ENCODE measurements at regions not wholly inside any gene's neighbourhood (a gene's known extent, or its start where the extent isn't known, plus 50 kb on each side); places are given as distances from the start of the nearest gene placed in this dataset.
A peak's percentile ranks its signal among the peaks of the same experiment; 100 is the strongest.

DNA sequence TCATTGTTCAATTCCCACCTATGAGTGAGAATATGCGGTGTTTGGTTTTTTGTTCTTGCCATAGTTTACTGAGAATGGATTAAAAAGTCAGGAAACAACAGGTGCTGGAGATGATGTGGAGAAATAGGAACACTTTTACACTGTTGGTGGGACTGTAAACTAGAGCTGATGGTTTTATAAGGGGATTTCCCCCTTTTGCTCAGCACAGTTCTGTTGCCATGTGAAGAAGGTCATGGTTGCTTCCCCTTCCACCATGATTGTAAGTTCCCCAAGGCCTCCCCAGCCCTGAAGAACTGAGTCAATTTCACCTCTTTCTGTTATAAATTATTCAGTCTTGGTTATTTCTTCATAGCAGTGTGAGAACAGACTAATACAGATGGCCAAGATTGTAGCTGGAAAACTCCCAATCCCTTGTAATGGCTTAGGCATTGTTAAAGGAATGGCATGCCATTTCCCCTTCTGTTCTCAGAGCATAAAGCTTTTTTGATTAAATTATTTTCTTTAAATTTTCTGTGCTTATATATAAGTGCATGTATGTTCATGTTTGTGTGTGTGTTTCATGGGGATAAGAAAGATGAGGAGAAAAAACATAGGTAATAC, 144.8 kb downstream of the BACH1 start:
- DNase-seq = no peak

DNA sequence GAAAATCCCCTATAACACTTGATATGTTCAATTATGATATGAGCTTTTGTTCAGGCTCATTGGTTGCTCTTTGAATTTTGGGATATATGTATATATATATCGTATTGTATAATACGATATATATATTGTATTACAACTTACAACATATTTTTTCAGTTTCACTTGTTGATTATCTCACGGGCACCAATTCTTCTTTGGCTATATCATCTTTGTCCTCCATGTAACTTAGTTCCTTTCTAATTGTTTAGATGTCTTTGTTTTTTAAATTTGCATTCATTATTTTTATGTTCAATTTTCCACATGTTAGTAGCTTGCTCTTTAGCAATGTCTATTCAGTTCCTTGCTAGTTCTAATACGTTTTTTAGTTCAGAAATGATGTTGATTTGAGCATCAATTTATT, 150.0 kb downstream of the BACH1 start:
- no peak for DNase-seq

DNA sequence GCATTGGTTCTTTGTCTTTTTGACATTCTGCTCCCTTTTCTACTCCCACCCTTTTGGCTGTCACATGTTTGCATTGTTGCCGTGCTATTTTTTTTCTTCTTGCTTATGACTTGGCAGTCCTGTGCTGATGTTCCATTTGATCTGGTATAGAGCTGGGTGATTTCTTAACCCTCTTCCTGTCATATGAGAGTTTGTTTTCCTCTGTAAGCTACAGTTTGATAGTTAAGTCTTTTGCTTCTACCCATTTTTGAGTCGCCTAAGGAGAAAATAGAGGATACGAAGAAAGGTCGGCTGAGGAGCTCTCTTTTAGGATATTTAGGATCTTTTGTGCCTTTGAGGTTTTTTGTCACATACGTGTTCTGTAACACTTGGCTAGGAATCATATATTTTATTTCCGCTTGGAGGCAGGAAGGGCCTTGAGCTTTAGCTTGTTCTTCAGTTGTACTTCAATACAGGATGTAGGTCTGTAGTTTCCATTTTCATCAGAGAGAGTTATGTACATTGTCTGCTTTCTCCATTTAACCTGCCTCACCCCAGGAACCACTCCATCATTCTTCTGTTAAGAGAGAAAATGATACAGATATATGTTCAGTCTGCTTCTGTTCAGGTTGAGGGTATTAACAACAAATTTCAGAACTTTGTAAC, 150.7 kb downstream of the BACH1 start:
- peak; percentile 12 for DNase-seq

DNA sequence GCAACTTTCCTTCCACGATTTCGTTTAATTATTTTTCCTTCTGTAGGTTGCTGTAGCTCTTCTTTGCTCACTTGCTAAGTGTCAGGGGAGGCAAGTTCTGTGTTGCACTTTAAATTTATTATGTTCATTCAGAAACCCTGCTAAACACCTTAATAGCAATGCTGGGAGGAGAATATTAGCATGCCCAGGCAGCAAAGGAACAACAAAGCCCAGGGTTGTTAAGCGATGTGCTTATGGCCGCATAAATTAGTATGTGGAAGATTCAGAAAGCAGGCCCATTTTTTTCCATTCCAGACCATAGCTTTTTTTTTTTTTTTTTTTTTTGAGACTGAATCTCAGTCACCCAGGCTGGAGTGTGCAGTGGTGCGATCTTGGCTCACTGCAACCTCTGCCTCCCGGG, 151.3 kb downstream of the BACH1 start:
- no peak for DNase-seq

DNA sequence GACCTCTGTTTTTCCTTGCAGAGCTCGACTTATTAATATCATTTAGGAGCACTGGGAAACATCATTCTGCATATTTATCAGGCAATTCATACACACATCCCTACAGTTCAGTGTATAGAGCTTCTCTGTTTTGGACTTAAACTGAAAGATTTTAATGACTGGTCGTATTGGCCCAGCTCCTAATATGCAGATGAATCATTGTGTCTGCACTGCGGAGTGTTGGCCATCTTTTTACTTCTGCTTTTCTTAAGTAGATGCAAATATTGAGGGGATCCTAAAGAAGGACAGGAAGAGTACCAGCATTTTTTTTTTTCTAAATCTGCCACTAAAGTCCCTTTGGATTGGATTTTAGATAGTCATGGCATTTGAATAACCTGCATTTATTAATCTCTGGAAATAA, 154.8 kb downstream of the BACH1 start:
- no peak for DNase-seq

DNA sequence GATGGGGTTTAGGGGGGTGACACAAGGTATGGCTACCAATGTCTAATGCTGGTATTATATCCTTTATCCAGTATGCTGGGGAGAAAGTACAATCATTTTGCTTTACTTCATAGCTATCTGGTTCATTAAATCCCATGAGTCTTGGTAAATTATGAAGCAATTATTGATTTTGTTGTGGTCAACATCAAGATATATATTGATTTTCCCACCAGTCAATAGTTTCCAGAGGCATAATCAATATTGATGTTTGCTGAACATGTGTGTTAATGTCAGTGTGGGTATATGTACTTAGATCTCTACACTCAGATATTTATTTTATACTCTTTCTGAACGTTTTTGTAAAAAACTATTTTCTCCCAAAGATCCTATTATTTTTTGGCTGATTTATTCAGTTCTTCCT, 155.5 kb downstream of the BACH1 start:
- DNase-seq = no peak

DNA sequence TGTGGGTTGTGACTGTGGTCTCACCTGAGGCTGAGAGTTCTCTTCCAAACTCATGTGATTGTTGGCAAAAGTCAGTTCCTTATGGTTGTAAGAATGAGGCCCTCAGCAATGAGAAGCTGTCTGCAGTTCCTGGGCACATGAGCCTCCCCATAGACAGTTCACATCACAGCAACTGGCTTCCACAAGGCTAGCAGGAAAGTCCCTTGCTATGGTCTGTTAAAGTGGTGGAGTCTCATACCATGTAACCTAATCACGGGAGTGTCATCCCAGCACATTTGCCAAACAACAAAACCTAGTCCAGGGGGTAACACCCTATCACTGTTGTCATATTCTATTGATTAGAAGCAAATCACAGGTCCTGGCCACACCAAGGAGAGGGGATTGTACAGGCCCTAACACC, 163.8 kb downstream of the BACH1 start:
- no peak for DNase-seq

DNA sequence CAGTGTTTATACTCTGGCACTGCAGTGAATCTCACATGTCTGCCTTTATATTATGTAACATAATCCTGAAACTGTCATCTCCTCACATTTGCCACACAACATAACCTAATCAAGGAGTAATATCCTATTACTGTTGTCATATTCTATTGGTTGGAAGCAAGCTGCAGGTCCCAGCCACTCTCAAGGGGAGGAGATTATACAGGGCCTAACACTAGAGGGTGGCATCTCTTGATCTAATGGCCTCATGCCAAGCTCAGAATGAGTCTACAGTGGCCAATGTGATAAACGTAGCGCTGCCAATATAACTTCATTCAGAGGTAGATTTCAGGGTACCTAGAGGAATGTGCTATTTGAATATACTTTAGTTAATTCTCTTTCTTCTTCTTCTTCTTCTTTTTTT, 166.8 kb downstream of the BACH1 start:
- peak; percentile 62 for DNase-seq

DNA sequence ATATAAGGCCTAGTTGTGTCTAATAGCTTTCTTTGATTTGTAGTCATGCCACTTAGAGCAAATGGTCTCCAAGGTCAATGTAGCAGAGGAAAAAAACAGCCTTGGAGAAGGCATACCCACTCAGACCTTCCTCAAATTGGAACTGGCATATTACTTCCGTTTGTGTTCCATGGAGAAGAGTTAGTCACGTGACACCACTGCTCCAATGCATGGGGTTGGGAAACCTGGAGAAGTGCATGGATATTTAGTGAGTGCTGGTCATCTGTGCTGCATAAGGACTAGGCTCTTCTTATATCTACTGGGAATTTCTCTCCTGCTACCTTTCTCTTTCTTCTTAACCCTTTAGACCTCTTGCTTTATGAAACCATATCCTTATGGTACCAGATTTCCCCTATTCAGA, 167.8 kb downstream of the BACH1 start:
- DNase-seq = no peak

DNA sequence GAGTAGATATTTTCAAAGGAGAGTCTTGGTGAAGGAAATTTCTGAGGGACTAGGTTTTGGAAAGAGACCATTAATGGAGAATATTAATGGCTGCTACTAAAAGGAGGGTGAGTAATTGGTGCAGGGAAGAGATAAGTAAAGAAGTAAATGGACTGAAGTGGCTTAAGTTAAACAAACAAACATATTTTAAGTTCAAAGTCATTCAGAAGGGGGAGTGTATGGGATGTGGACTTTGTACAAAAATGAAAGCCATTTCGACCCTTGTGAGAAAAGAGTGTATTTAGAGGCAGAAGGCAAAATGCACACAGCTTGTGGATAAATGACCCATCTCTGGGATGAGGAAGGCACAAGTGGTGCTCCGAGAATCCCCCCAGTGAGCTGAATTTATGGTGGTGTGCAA, 171.7 kb downstream of the BACH1 start:
- DNase-seq = no peak

DNA sequence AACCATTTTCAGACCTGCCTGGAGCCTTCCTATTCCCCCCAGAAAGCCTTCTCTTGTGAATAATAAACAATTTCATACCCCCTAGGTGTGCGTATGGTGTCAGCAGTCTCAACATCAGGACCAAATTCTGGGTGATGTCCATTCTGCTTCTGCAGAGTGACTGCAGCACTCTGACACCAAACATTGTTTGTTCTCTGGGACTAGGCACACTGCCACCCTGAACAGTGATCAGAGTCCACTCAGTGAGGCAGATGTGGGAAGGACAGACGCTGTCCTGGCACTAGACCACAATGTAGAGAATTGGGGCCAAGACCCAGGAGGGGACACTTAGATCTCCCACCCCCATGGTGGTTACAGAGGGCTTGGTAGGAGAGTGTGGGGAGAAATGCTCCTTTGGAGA, 175.1 kb downstream of the BACH1 start:
- DNase-seq = no peak

DNA sequence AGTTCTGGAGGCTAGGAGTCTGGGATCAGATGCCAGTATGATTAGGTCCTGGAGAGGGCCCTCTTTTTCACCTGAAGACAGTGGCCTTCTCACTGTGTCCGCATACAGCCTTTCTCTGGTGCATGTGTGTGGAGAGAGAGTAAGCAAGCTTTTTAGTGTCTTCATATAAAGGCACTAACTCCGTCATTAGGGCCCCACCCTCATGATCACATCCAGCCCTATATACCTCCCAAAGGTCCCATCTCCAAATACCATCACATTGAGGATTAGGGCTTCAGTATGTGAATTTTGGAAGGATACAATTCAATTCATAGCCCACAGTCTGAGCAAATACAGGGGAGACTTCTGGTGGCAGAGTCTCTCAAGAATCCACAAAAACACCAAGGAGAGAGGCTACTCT, 176.6 kb downstream of the BACH1 start:
- DNase-seq = no peak

DNA sequence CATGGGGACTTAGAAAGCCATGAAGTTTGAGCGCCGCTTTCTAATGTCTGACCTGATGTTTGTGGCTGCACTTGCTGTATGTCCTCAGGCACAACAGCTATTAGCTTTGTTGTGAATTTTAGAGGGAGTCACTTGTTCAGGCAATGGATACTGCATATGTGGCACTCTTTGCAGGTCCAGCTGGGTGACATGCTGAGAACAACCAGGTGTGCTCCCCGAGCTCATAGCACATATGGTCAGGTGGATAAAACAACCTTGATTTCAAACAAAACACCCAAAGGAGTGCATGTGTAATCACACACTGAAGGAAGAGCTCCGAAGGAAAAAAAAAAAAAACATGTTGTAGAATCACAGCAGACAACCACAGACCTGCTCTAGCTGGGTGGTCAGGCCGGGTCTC, 178.6 kb downstream of the BACH1 start:
- DNase-seq = no peak

DNA sequence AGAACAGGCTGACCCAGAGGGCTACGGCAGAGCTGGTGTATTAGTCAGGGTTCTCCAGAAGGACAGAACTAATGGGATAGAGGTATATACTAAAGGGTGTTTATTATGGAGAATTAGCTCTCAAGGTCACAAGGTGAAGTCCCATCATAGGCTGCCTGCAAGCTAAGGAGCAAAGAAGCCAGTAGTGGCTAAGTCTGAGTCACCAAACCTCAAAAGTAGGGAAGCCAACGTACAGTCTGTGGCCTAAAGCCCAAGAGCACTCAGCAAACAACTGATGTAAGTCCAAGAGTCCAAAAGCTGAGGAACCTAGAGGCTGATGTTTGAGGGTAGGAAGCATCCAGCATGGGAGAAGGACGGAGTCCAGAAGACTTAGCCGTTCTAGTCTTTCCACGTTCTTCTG, 179.2 kb downstream of the BACH1 start:
- no peak for DNase-seq

DNA sequence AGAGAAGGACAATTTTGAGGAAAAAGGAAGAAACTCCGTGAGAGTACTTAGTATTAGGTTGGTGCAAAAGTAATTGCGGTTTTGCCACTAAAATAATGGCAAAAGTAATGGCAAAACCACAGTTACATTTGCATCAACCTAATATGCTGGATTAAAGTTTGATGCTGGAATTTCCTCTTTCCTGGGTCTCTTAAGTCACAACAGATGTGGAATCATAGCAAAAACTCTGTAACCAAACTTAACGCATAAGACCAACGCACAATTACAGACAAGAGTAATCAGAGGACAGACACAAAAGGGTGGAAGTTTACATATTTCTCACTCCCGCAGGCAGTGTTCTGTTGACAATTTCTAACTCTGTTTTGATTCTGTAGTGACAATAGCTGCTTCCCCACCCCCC, 182.4 kb downstream of the BACH1 start:
- DNase-seq = no peak

DNA sequence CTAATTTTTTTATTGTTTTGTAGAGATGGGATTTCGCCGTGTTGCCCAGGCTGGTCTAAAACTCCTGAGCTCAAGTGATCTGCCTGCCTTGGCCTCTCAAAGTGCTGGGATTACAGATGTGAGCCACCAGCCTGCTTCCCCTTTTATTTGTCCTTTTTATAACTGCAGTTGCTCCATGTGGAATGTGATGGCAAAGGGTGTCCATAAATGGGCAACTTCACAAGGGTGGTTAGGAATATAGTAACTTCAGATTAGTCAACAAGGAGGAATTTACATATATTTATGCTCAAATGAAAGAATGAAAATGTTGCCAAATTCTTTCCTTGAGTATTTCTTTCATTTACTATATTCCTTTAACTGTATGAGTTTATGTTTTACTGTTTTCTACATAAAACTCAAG, 182.9 kb downstream of the BACH1 start:
- DNase-seq = no peak

DNA sequence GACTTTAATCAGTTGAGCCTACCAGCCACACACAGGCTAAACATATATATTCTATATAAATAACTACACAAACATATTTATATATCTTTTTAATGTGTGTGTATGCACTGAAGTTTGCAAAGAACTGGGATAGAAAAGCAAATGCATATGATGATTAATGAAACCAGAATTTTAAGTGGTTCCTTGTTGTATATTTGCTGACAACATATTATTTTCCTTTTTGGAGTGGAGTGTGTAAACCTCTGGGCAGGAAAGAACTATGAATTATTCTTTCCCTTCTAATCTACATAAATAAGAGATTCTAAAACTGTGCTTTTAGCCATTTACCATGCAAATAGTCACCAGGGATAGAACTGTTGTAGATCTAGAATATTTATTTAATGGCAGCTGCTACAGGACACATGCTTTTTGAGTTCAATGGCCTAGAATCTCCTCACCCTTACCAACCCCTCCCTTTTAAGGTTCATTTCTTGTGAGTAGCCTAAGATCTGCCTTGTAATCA, 187.6 kb downstream of the BACH1 start:
- DNase-seq = no peak

Data from hematopoietic multipotent progenitor cell treated with erythropoietin and hydrocortisone succinate and interleukin-3 and kit ligand, for 8 days (in vitro differentiated cells).